Mammary epithelial cell (primary cell): ENCODE measurements at regions not wholly inside any gene's neighbourhood (a gene's known extent, or its start where the extent isn't known, plus 50 kb on each side); places are given as distances from the start of the nearest gene placed in this dataset.
"Not testable (repeated sequence)": the region's sequence is repeated elsewhere in the genome, so short reads cannot be mapped to it uniquely, and the experiment has no call there.

Source experiments
- EZH2 ChIP-seq: IDR thresholded peaks from 2 replicates; pipeline ENCODE4 v1.6.1; 2012; ENCODE audit warnings: low read length, inconsistent platforms, borderline replicate concordance
- TF ChIP-seq, protein P1 (sequence below), 2 donors: IDR thresholded peaks in 1 of 2; conservative IDR thresholded peaks in 1 of 2; 2 replicates each; pipeline ENCODE4 v1.5.1; 2011 to 2012; ENCODE audit warnings: inconsistent platforms in 2 of 2, low read length in 2 of 2, mild to moderate bottlenecking in 2 of 2, control low read depth in 1 of 2, low read depth in 1 of 2; ENCODE audit not compliant: insufficient read depth in 1 of 2; ENCODE audit errors: extremely low read depth in 1 of 2

DNA sequence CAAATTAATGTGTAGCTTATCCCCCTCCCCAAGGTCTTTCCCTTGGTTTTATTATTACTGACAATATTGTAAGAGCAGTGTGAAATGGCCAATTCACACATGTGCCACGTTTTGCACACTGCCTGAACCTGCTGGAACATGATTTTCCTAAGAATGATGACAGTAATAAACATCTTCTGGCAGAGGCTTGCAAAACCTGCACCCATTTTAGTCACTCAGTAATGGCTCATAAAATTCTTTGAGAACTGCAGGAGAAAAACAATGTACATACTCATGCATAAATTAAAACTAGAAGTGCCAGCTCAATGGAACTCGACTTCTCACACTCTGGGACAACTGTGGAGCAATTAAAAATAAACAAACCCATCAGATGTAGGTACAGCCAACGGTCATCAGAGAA lies 96.8 kb upstream of the POMZP3 start:
- not testable (repeated sequence) for TF ChIP-seq EZH2
- TF ChIP-seq, protein P1, sequence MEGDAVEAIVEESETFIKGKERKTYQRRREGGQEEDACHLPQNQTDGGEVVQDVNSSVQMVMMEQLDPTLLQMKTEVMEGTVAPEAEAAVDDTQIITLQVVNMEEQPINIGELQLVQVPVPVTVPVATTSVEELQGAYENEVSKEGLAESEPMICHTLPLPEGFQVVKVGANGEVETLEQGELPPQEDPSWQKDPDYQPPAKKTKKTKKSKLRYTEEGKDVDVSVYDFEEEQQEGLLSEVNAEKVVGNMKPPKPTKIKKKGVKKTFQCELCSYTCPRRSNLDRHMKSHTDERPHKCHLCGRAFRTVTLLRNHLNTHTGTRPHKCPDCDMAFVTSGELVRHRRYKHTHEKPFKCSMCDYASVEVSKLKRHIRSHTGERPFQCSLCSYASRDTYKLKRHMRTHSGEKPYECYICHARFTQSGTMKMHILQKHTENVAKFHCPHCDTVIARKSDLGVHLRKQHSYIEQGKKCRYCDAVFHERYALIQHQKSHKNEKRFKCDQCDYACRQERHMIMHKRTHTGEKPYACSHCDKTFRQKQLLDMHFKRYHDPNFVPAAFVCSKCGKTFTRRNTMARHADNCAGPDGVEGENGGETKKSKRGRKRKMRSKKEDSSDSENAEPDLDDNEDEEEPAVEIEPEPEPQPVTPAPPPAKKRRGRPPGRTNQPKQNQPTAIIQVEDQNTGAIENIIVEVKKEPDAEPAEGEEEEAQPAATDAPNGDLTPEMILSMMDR (conservative IDR thresholded peaks at IDR 0.05 in 1 of 2, IDR thresholded peaks at IDR 0.05 in 1 of 2; ENCODE audit: extremely low read depth in 1 of 2, insufficient read depth in 1 of 2, low read depth in 1 of 2, low read length in 2 of 2): not testable (repeated sequence)
